ENCODE measurements at regions not wholly inside any gene's neighbourhood (a gene's known extent, or its start where the extent isn't known, plus 50 kb on each side); places are given as distances from the start of the nearest gene placed in this dataset.
"Not testable (repeated sequence)": the region's sequence is repeated elsewhere in the genome, so short reads cannot be mapped to it uniquely, and the experiment has no call there.

GRCh38 chr12:93089805-93090569 is 160.9 kb upstream of the EEA1 start:
- no peaks in the 10 kb centered on the region for H3K4me1 ChIP-seq
- H3K4me3 ChIP-seq, result no peak overlapping the region
- H3K9me3 ChIP-seq, result no peaks in the 10 kb centered on the region
- TF ChIP-seq CTCF (IDR thresholded peaks at IDR 0.05), result no peak
- H3K27me3 ChIP-seq, result no peaks in the 10 kb centered on the region
- H3K27ac ChIP-seq, result peak overlapping the region; percentile 56
- DNase-seq, result peak; percentile 58
- H3K36me3 ChIP-seq, result no peaks in the 10 kb centered on the region
- intact Hi-C loops (cut with DNase I), result loop anchor here (10.0 kb wide), 1 partner anchor 225 kb away; no protein-coding TSS in a partner anchor
- H3K9ac ChIP-seq (ENCODE audit: low read depth in 2 of 2, low read length in 2 of 2), result no peak overlapping the region

- H3K4me1 ChIP-seq, result no peaks in the 10 kb centered on the region
- H3K36me3 ChIP-seq, result no peaks in the 10 kb centered on the region
- no peak overlapping the region for H3K4me3 ChIP-seq
- TF ChIP-seq CTCF (IDR thresholded peaks at IDR 0.05), result no peak
- no peaks in the 10 kb centered on the region for H3K27me3 ChIP-seq
- H3K9ac ChIP-seq (ENCODE audit: low read depth in 2 of 2, low read length in 2 of 2), result no peak overlapping the region
- no peak for DNase-seq
- peak overlapping the region; percentile 56 for H3K27ac ChIP-seq
- no peaks in the 10 kb centered on the region for H3K9me3 ChIP-seq
- intact Hi-C loops (cut with DNase I), result loop anchor here (10.0 kb wide), 1 partner anchor 224 kb away; no protein-coding TSS in a partner anchor
Observed at GRCh38 chr12:93090731-93091172, 161.7 kb upstream of the EEA1 start.

- no peak for TF ChIP-seq CTCF (IDR thresholded peaks at IDR 0.05)
- Histone ChIP-seq H3K36me3 (no peaks in the 10 kb centered on the region), H3K27ac (no peak overlapping the region), H3K9me3 (no peaks in the 10 kb centered on the region), H3K4me1 (no peaks in the 10 kb centered on the region), H3K9ac (ENCODE audit: low read depth in 2 of 2, low read length in 2 of 2) (no peak overlapping the region), H3K4me3 (no peak overlapping the region), H3K27me3 (no peaks in the 10 kb centered on the region)
- DNase-seq, result no peak
- intact Hi-C loops (cut with DNase I), result loop anchor here (10.0 kb wide), 1 partner anchor 223 kb away; no protein-coding TSS in a partner anchor
Observed at GRCh38 chr12:93091886-93092648, 163.0 kb upstream of the EEA1 start.

GRCh38 chr12:93092649-93092945 is 163.5 kb upstream of the EEA1 start:
- Histone ChIP-seq H3K36me3 (no peaks in the 10 kb centered on the region), H3K4me3 (no peak overlapping the region), H3K27me3 (no peaks in the 10 kb centered on the region), H3K9me3 (no peaks in the 10 kb centered on the region), H3K27ac (no peak overlapping the region), H3K9ac (ENCODE audit: low read depth in 2 of 2, low read length in 2 of 2) (no peak overlapping the region), H3K4me1 (no peaks in the 10 kb centered on the region)
- intact Hi-C loops (cut with DNase I), result loop anchor here (10.0 kb wide), 1 partner anchor 222 kb away; no protein-coding TSS in a partner anchor
- TF ChIP-seq CTCF (IDR thresholded peaks at IDR 0.05), result no peak
- no peak for DNase-seq

GRCh38 chr12:93093243-93093642 is 164.1 kb upstream of the EEA1 start:
- H3K4me3 ChIP-seq, result no peak overlapping the region
- no peaks in the 10 kb centered on the region for H3K9me3 ChIP-seq
- H3K27me3 ChIP-seq, result no peaks in the 10 kb centered on the region
- no peak for TF ChIP-seq CTCF (IDR thresholded peaks at IDR 0.05)
- H3K9ac ChIP-seq (ENCODE audit: low read depth in 2 of 2, low read length in 2 of 2), result no peak overlapping the region
- H3K27ac ChIP-seq, result no peak overlapping the region
- H3K36me3 ChIP-seq, result no peaks in the 10 kb centered on the region
- DNase-seq, result no peak
- intact Hi-C loops (cut with DNase I), result loop anchor here (10.0 kb wide), 1 partner anchor 222 kb away; no protein-coding TSS in a partner anchor
- H3K4me1 ChIP-seq, result no peaks in the 10 kb centered on the region

GRCh38 chr12:93094222-93094621 is 165.1 kb upstream of the EEA1 start:
- H3K4me3 ChIP-seq; H3K27me3 ChIP-seq; H3K4me1 ChIP-seq; H3K9ac ChIP-seq (ENCODE audit: low read depth in 2 of 2, low read length in 2 of 2); H3K9me3 ChIP-seq; H3K27ac ChIP-seq; H3K36me3 ChIP-seq; DNase-seq: not testable (repeated sequence)
- intact Hi-C loops (cut with DNase I), result loop anchor here (10.0 kb wide), 1 partner anchor 221 kb away; no protein-coding TSS in a partner anchor
